ENCODE measurements at regions not wholly inside any gene's neighbourhood (a gene's known extent, or its start where the extent isn't known, plus 50 kb on each side); places are given as distances from the start of the nearest gene placed in this dataset.

GRCh38 chr16:64880006-64880405 lies 241.9 kb downstream of the CDH11 start:
- H4K5ac ChIP-seq (ENCODE audit: insufficient read length, low read depth, low read length), result no peak overlapping the region
- no peaks in the 10 kb centered on the region for H3K27me3 Mint-ChIP-seq (ENCODE audit: low read depth)
- no peak overlapping the region for H4K8ac ChIP-seq (replicated peaks; ENCODE audit: insufficient read length, low read depth, low read length)
- no peaks in the 10 kb centered on the region for H3K4me1 Mint-ChIP-seq
- H3K9me3 Mint-ChIP-seq, result peaks cover 0 to 6% of the 10 kb centered on the region in 2 experiments; a peak in 3 of 5 replicates
- no peak overlapping the region for H3K23ac ChIP-seq (ENCODE audit: insufficient read length, low read depth, low read length)
- H3K14ac ChIP-seq (ENCODE audit: insufficient read depth, low read length), result no peak overlapping the region
- H3K27me3 ChIP-seq (ENCODE audit: insufficient read depth, low read length), result no peaks in the 10 kb centered on the region
- H3K27ac Mint-ChIP-seq, result no peak overlapping the region; a peak in 1 of 7 replicates
- H2BK15ac ChIP-seq (ENCODE audit: low read depth, low read length), result no peak overlapping the region
- H2BK12ac ChIP-seq (ENCODE audit: insufficient read length, low read depth, low read length), result no peak overlapping the region
- H2BK20ac ChIP-seq (ENCODE audit: low read depth, low read length, poor library complexity, severe bottlenecking), result no peak overlapping the region
- no peak overlapping the region for H3T11ph ChIP-seq (ENCODE audit: low read length)
- H2AFZ ChIP-seq (ENCODE audit: low read length), result no peak overlapping the region
- no peak overlapping the region for H2BK5ac ChIP-seq (ENCODE audit: insufficient read length, low read length)
- H3K4me1 ChIP-seq (ENCODE audit: insufficient read depth, low read length), result no peaks in the 10 kb centered on the region
- no peaks in the 10 kb centered on the region for H3K23me2 ChIP-seq (ENCODE audit: insufficient read length, low read depth, low read length, poor library complexity, severe bottlenecking)
- H3K79me1 ChIP-seq (ENCODE audit: insufficient read depth, low read depth, low read length, poor library complexity, severe bottlenecking), result no peaks in the 10 kb centered on the region
- H3K18ac ChIP-seq (ENCODE audit: insufficient read length, low read depth, low read length), result no peak overlapping the region
- H2BK120ac ChIP-seq (ENCODE audit: low read depth, low read length, poor library complexity, severe bottlenecking), result no peak overlapping the region
- H3K4me3 Mint-ChIP-seq, result no peak overlapping the region
- H3K79me2 ChIP-seq (ENCODE audit: insufficient read depth, low read length), result no peaks in the 10 kb centered on the region
- H3K36me3 Mint-ChIP-seq (ENCODE audit: insufficient read depth in 1 of 3, low read depth in 3 of 3), result no peaks in the 10 kb centered on the region
- no peak overlapping the region for H3K56ac ChIP-seq (ENCODE audit: insufficient read length, low read depth, low read length)
- no peak overlapping the region for H2AK5ac ChIP-seq (ENCODE audit: insufficient read length, low read length)
- TF ChIP-seq, protein P1, sequence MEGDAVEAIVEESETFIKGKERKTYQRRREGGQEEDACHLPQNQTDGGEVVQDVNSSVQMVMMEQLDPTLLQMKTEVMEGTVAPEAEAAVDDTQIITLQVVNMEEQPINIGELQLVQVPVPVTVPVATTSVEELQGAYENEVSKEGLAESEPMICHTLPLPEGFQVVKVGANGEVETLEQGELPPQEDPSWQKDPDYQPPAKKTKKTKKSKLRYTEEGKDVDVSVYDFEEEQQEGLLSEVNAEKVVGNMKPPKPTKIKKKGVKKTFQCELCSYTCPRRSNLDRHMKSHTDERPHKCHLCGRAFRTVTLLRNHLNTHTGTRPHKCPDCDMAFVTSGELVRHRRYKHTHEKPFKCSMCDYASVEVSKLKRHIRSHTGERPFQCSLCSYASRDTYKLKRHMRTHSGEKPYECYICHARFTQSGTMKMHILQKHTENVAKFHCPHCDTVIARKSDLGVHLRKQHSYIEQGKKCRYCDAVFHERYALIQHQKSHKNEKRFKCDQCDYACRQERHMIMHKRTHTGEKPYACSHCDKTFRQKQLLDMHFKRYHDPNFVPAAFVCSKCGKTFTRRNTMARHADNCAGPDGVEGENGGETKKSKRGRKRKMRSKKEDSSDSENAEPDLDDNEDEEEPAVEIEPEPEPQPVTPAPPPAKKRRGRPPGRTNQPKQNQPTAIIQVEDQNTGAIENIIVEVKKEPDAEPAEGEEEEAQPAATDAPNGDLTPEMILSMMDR (conservative IDR thresholded peaks at IDR 0.05), result no peak
- no peak overlapping the region for H3K9ac ChIP-seq (ENCODE audit: extremely low read depth, insufficient read length, low read length)
- no peak overlapping the region for H4K91ac ChIP-seq (ENCODE audit: insufficient read length, low read depth, low read length)
- no peak for DNase-seq
- no peaks in the 10 kb centered on the region for H3K9me3 ChIP-seq (ENCODE audit: control insufficient read depth, low read depth, low read length)
- H4K20me1 ChIP-seq (ENCODE audit: control insufficient read depth, insufficient read depth, insufficient read length), result no peaks in the 10 kb centered on the region
- H3K4me2 ChIP-seq (ENCODE audit: insufficient read depth, insufficient read length, low read length), result no peak overlapping the region
- WGBS (ENCODE audit: extremely low coverage, insufficient read length, low lambda C conversion rate), result no CpG with 5 or more reads among the region's 3 CpGs
- H3K4ac ChIP-seq (ENCODE audit: low read depth, low read length), result no peak overlapping the region
- H3K27ac ChIP-seq (ENCODE audit: insufficient read length, low read depth, low read length), result no peak overlapping the region

Measured in H9 (cell line).